ENCODE measurements at regions not wholly inside any gene's neighbourhood (a gene's known extent, or its start where the extent isn't known, plus 50 kb on each side); places are given as distances from the start of the nearest gene placed in this dataset.
"Not testable (repeated sequence)": the region's sequence is repeated elsewhere in the genome, so short reads cannot be mapped to it uniquely, and the experiment has no call there.

DNA sequence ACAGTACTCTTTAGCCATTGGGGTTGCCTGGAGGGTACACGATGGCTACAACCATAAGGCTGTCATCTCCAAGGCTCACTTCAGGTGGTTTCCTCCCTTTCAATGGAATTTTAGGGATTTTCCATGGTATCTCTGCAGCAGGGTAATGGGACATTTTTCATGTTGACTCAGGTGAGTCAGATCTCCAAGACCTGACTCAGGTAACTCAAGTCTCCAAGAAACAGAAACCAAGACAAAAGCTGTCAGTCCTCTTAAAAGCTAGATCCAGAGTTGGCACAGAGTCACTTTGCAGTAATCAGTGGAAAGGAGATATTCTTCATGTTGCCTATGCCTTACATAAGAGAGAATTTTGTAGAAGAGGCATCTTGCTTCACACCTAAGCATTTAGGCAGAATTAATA is 375.8 kb upstream of the ARPP21 start:
- Histone ChIP-seq H3K9me2 (ENCODE audit: insufficient read depth) (no peaks in the 10 kb centered on the region), H4K20me1 (ENCODE audit: insufficient read depth) (no peaks in the 10 kb centered on the region), H3K4me1 (replicated peaks; ENCODE audit: insufficient read depth) (no peaks in the 10 kb centered on the region), H3K27ac (no peak overlapping the region), H2AFZ (no peak overlapping the region), H3K9me3 (ENCODE audit: insufficient read depth, low read depth) (no peaks in the 10 kb centered on the region), H3K4me3 (no peak overlapping the region), H3K4me2 (no peak overlapping the region), H3F3A (ENCODE audit: insufficient read depth, low read depth) (no peaks in the 10 kb centered on the region), H3K79me2 (ENCODE audit: low read depth) (no peaks in the 10 kb centered on the region), H3K27me3 (ENCODE audit: insufficient read depth, low read depth) (no peaks in the 10 kb centered on the region), H3K36me3 (ENCODE audit: low read depth) (no peaks in the 10 kb centered on the region)
- DNase-seq, result no peak
- POLR2A ChIA-PET (ENCODE audit: unreplicated experiment), result no interaction called here
- BruUV-seq (replicated peaks), result no TSS peak
- CTCF ChIA-PET, result no interaction called here
- no peak for TF ChIP-seq EZH2 (IDR thresholded peaks at IDR 0.05; ENCODE audit: low read depth)
- no peak for TF ChIP-seq CTCF (conservative IDR thresholded peaks at IDR 0.05)
- intact Hi-C loops (cut with micrococcal nuclease; ENCODE audit: unreplicated experiment), result no loop called here

DNA sequence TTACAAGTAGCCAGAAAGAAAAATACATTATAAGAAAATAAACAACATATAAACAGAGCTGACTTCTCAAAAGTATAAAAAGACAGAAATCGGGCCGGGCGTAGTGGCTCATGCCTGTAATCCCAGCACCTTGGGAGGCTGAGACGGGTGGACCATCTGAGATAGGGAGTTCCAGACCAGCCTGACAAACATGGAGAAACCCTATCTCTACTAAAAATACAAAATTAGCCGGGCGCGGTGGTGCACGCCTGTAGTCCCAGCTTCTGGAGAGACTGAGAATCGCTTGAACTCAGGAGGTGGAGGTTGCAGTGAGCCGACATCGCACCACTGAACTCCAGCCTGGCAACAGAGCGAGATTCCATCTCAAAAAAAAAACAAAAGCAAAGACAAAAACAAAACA is 373.3 kb upstream of the ARPP21 start:
- H4K20me1 ChIP-seq (ENCODE audit: insufficient read depth); H2AFZ ChIP-seq; H3K4me3 ChIP-seq; BruUV-seq (replicated peaks); H3K4me2 ChIP-seq; intact Hi-C loops (cut with micrococcal nuclease; ENCODE audit: unreplicated experiment); H3K27me3 ChIP-seq (ENCODE audit: insufficient read depth, low read depth); H3K4me1 ChIP-seq (replicated peaks; ENCODE audit: insufficient read depth); H3K79me2 ChIP-seq (ENCODE audit: low read depth); POLR2A ChIA-PET (ENCODE audit: unreplicated experiment); DNase-seq; H3K36me3 ChIP-seq (ENCODE audit: low read depth); H3K27ac ChIP-seq; H3K9me3 ChIP-seq (ENCODE audit: insufficient read depth, low read depth); CTCF ChIA-PET; H3K9me2 ChIP-seq (ENCODE audit: insufficient read depth); H3F3A ChIP-seq (ENCODE audit: insufficient read depth, low read depth): not testable (repeated sequence)

DNA sequence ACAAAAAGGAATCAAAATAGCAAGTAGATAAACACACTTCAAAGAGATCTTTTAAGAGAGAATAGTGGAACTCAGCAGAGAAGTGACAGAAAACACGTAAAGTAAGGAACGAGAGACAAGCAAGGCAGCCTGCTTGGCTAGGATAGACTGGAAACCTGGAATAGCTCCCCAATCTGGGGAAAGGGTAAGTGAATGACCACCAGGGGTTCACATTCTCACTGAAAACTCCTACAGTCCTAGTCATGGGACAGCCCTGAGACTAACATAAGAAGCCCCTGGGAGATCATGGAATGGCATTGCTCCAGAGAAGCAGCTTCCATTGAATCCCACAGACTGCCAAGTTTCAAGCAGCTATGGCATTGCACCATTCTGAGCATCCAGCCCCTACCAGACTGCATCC is 363.6 kb upstream of the ARPP21 start:
- Histone ChIP-seq H3K9me2 (ENCODE audit: insufficient read depth) (no peaks in the 10 kb centered on the region), H3K9me3 (ENCODE audit: insufficient read depth, low read depth) (no peaks in the 10 kb centered on the region), H3K27me3 (ENCODE audit: insufficient read depth, low read depth) (no peaks in the 10 kb centered on the region), H3K4me2 (no peak overlapping the region), H3K4me1 (replicated peaks; ENCODE audit: insufficient read depth) (no peaks in the 10 kb centered on the region), H3K79me2 (ENCODE audit: low read depth) (no peaks in the 10 kb centered on the region), H3K4me3 (no peak overlapping the region), H3F3A (ENCODE audit: insufficient read depth, low read depth) (no peaks in the 10 kb centered on the region), H3K36me3 (ENCODE audit: low read depth) (no peaks in the 10 kb centered on the region), H2AFZ (no peak overlapping the region), H4K20me1 (ENCODE audit: insufficient read depth) (no peaks in the 10 kb centered on the region), H3K27ac (no peak overlapping the region)
- TF ChIP-seq EZH2 (IDR thresholded peaks at IDR 0.05; ENCODE audit: low read depth) (no peak), CTCF (conservative IDR thresholded peaks at IDR 0.05) (no peak)
- ChIA-PET CTCF (no interaction called here), POLR2A (ENCODE audit: unreplicated experiment) (no interaction called here)
- DNase-seq, result no peak
- BruUV-seq (replicated peaks), result no TSS peak
- intact Hi-C loops (cut with micrococcal nuclease; ENCODE audit: unreplicated experiment), result no loop called here

DNA sequence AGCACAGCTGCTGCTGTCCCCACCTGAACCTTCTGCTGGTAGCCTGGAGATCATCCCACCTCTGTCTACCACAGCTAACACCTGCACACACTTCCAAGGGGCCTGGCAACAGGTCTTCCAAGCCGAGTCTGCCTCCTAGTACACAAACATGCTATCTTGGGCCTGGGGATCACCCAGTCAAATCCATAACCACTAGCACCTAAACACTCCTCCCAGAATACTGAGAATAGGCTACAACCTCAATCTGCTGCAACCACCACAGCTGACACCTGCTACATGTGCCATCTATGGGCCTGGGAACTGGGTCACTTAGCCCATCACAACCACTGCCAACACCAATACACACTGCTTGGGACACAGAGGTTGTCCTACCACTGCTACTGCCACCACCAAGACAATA is 362.8 kb upstream of the ARPP21 start:
- TF ChIP-seq CTCF (conservative IDR thresholded peaks at IDR 0.05) (no peak), EZH2 (IDR thresholded peaks at IDR 0.05; ENCODE audit: low read depth) (no peak)
- Histone ChIP-seq H2AFZ (no peak overlapping the region), H3K27ac (no peak overlapping the region), H3K4me2 (no peak overlapping the region), H3K27me3 (ENCODE audit: insufficient read depth, low read depth) (no peaks in the 10 kb centered on the region), H3K36me3 (ENCODE audit: low read depth) (no peaks in the 10 kb centered on the region), H3K9me2 (ENCODE audit: insufficient read depth) (no peaks in the 10 kb centered on the region), H3K79me2 (ENCODE audit: low read depth) (no peaks in the 10 kb centered on the region), H3F3A (ENCODE audit: insufficient read depth, low read depth) (no peaks in the 10 kb centered on the region), H3K4me1 (replicated peaks; ENCODE audit: insufficient read depth) (no peaks in the 10 kb centered on the region), H3K4me3 (no peak overlapping the region), H3K9me3 (ENCODE audit: insufficient read depth, low read depth) (no peaks in the 10 kb centered on the region), H4K20me1 (ENCODE audit: insufficient read depth) (no peaks in the 10 kb centered on the region)
- POLR2A ChIA-PET (ENCODE audit: unreplicated experiment), result no interaction called here
- DNase-seq, result no peak
- no TSS peak for BruUV-seq (replicated peaks)
- intact Hi-C loops (cut with micrococcal nuclease; ENCODE audit: unreplicated experiment), result no loop called here
- CTCF ChIA-PET, result no interaction called here
